ENCODE measurements at regions not wholly inside any gene's neighbourhood (a gene's known extent, or its start where the extent isn't known, plus 50 kb on each side); places are given as distances from the start of the nearest gene placed in this dataset.

- TF ChIP-seq CTCF (IDR thresholded peaks at IDR 0.05) (no peak), POLR2A (IDR thresholded peaks at IDR 0.05) (no peak)
Observed at GRCh38 chr2:103287746-103288145, 525.9 kb downstream of the TMEM182 start.
